Neural crest cell (in vitro differentiated cells): ENCODE measurements at regions not wholly inside any gene's neighbourhood (a gene's known extent, or its start where the extent isn't known, plus 50 kb on each side); places are given as distances from the start of the nearest gene placed in this dataset.

Experiments used
- DNase-seq: peaks from one replicate; pipeline ENCODE4 v3.0.0; 2021; ENCODE audit warnings: low read depth, mixed read lengths, low spot score
- H3K27ac Mint-ChIP-seq: one replicate; pipeline ENCODE4 v1.8.0; 2021; ENCODE audit warnings: mild to moderate bottlenecking, mixed read lengths; ENCODE audit not compliant: unreplicated experiment
- H3K27me3 Mint-ChIP-seq: 2 replicates; pipeline ENCODE4 v1.8.0; 2021; ENCODE audit warnings: low read depth, mild to moderate bottlenecking, mixed read lengths
- H3K36me3 Mint-ChIP-seq: 2 replicates; pipeline ENCODE4 v1.8.0; 2021; ENCODE audit warnings: low read depth, mild to moderate bottlenecking, mixed read lengths
- H3K4me1 Mint-ChIP-seq: 2 replicates; pipeline ENCODE4 v1.8.0; 2021; ENCODE audit warnings: mixed read lengths
- H3K4me3 Mint-ChIP-seq: one replicate; pipeline ENCODE4 v1.8.0; 2021; ENCODE audit warnings: mild to moderate bottlenecking, mixed read lengths
- H3K9me3 Mint-ChIP-seq: 2 replicates; pipeline ENCODE4 v1.8.0; 2021; ENCODE audit warnings: mixed read lengths
- TF ChIP-seq, protein P1 (sequence below): fragments of 200-600 bp; sonication (generic); conservative IDR thresholded peaks from 2 replicates; pipeline ENCODE4 v1.5.0; 2021; ENCODE audit warnings: antibody characterized with exemption, mild to moderate bottlenecking

DNA sequence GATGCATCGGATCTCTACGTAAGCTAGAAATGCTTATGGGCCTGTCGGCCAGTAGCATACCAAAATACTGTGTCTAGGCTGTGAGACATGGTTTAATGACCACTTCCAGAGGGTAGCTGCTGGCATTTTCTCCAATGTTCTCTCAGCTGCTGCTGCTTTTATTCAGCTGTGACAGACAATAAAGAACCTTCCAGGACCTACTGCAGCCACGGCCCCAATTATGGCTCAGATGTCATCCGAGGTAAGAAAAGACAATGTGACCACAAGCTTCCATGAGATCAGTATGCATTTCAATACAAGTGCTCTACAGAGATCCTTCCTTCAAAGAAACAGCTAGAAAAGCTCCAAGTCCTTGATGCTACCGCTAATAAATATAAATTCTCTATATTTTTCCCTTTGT, 256.2 kb downstream of the SDHAF3 start:
- no peak for DNase-seq
- Mint-ChIP-seq H3K4me3 (no peak overlapping the region), H3K36me3 (peaks cover 2% of the 10 kb centered on the region), H3K9me3 (peaks cover 12% of the 10 kb centered on the region), H3K27me3 (no peaks in the 10 kb centered on the region), H3K4me1 (peaks cover 16% of the 10 kb centered on the region), H3K27ac (peak overlapping the region; percentile 57)
- TF ChIP-seq, protein P1, sequence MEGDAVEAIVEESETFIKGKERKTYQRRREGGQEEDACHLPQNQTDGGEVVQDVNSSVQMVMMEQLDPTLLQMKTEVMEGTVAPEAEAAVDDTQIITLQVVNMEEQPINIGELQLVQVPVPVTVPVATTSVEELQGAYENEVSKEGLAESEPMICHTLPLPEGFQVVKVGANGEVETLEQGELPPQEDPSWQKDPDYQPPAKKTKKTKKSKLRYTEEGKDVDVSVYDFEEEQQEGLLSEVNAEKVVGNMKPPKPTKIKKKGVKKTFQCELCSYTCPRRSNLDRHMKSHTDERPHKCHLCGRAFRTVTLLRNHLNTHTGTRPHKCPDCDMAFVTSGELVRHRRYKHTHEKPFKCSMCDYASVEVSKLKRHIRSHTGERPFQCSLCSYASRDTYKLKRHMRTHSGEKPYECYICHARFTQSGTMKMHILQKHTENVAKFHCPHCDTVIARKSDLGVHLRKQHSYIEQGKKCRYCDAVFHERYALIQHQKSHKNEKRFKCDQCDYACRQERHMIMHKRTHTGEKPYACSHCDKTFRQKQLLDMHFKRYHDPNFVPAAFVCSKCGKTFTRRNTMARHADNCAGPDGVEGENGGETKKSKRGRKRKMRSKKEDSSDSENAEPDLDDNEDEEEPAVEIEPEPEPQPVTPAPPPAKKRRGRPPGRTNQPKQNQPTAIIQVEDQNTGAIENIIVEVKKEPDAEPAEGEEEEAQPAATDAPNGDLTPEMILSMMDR: no peak

- TF ChIP-seq, protein P1: no peak
- H3K27ac Mint-ChIP-seq: no peak overlapping the region
Observed at GRCh38 chr7:97377713-97378112, 260.2 kb downstream of the SDHAF3 start.

GRCh38 chr7:97381815-97382554, 264.5 kb downstream of the SDHAF3 start:
- no peaks in the 10 kb centered on the region for H3K36me3 Mint-ChIP-seq

More at GRCh38 chr7:97377713-97378112, 260.2 kb downstream of the SDHAF3 start:
- Mint-ChIP-seq H3K4me3 (no peak overlapping the region), H3K4me1 (peaks cover 6% of the 10 kb centered on the region), H3K9me3 (peaks cover 9% of the 10 kb centered on the region), H3K36me3 (no peaks in the 10 kb centered on the region), H3K27me3 (peaks cover 2% of the 10 kb centered on the region)
- DNase-seq: no peak

GRCh38 chr7:97390052-97390451, 272.6 kb downstream of the SDHAF3 start:
- H3K4me1 Mint-ChIP-seq: no peaks in the 10 kb centered on the region
- DNase-seq: no peak
- no peaks in the 10 kb centered on the region for H3K9me3 Mint-ChIP-seq
- no peak overlapping the region for H3K27ac Mint-ChIP-seq
- no peaks in the 10 kb centered on the region for H3K27me3 Mint-ChIP-seq
- no peaks in the 10 kb centered on the region for H3K36me3 Mint-ChIP-seq
- TF ChIP-seq, protein P1: no peak
- H3K4me3 Mint-ChIP-seq: no peak overlapping the region

More at GRCh38 chr7:97381815-97382554, 264.5 kb downstream of the SDHAF3 start:
- Mint-ChIP-seq H3K4me1 (no peaks in the 10 kb centered on the region), H3K9me3 (no peaks in the 10 kb centered on the region), H3K27me3 (peaks cover 2% of the 10 kb centered on the region), H3K27ac (no peak overlapping the region), H3K4me3 (no peak overlapping the region)
- TF ChIP-seq, protein P1: no peak
- DNase-seq: no peak

DNA sequence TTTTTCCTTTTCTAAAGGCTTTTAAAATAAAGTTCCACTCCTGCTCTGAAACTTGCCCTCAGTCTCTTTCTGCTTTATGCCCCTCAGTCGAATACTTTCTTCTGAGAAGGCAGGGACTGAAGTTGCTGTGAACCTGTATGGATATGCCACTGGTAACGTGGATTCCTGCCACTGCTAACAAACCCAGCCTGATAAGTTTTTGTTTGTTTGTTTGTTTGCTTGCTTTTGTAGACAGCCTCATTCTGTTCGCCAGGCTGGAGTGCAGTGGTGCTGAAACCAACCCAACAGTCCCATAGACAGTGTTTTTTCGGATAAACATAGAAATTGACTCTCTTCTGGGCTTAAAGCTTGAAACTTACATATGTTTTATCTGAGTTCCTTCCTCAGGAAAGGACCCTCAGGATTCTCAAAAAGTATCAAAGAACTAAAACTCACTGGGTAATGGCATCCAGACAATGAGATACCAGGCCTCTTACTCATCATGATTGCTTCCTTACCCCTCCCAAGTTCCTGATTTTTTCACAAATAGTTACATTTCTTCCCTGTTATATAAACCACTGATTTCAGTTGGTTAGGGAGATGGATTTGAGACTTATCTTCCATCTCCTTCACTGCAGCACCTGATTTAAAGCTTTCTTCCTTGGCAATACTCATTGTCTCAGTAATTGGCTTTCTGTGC, 273.6 kb downstream of the SDHAF3 start:
- Mint-ChIP-seq H3K27me3 (no peaks in the 10 kb centered on the region), H3K27ac (no peak overlapping the region), H3K9me3 (no peaks in the 10 kb centered on the region), H3K4me1 (no peaks in the 10 kb centered on the region), H3K36me3 (no peaks in the 10 kb centered on the region), H3K4me3 (no peak overlapping the region)
- DNase-seq: no peak
- TF ChIP-seq, protein P1: no peak
